Mucosa of rectum (tissue), 2 donors: ENCODE measurements at regions not wholly inside any gene's neighbourhood (a gene's known extent, or its start where the extent isn't known, plus 50 kb on each side); places are given as distances from the start of the nearest gene placed in this dataset.

Source experiments
- H3K27ac ChIP-seq, 2 donors: one replicate each; pipeline ENCODE4 v1.7.0; 2013; ENCODE audit warnings: inconsistent platforms in 2 of 2, low read depth in 2 of 2, low read length in 2 of 2
- H3K27me3 ChIP-seq, 2 donors: one replicate each; pipeline ENCODE4 v1.7.0; 2013; ENCODE audit warnings: low read length in 2 of 2; ENCODE audit not compliant: control insufficient read depth in 2 of 2, insufficient read depth in 2 of 2
- H3K36me3 ChIP-seq, 2 donors: one replicate each; pipeline ENCODE4 v1.7.0; 2013; ENCODE audit warnings: low read length in 2 of 2; ENCODE audit not compliant: control insufficient read depth in 2 of 2, insufficient read depth in 2 of 2
- H3K4me1 ChIP-seq, 2 donors: one replicate each; pipeline ENCODE4 v1.7.0; 2013; ENCODE audit warnings: low read length in 2 of 2, mild to moderate bottlenecking in 1 of 2; ENCODE audit not compliant: control insufficient read depth in 2 of 2, insufficient read depth in 2 of 2
- H3K4me3 ChIP-seq, 2 donors: one replicate each; pipeline ENCODE4 v1.7.0; 2013; ENCODE audit warnings: low read length in 2 of 2
- H3K9ac ChIP-seq, 2 donors: one replicate each; pipeline ENCODE4 v1.7.0; 2013; ENCODE audit warnings: low read length in 2 of 2, low read depth in 1 of 2, mild to moderate bottlenecking in 1 of 2
- H3K9me3 ChIP-seq, 2 donors: one replicate each; pipeline ENCODE4 v1.7.0; 2013; ENCODE audit warnings: low read length in 2 of 2; ENCODE audit not compliant: control insufficient read depth in 2 of 2
- donor health status: healthy.
- donor health status: Normal muscosa, but diverticular disease.

- Histone ChIP-seq H3K9ac (no peak overlapping the region), H3K9me3 (no peaks in the 10 kb centered on the region), H3K4me3 (no peak overlapping the region), H3K27me3 (no peaks in the 10 kb centered on the region), H3K36me3 (no peaks in the 10 kb centered on the region), H3K4me1 (no peaks in the 10 kb centered on the region), H3K27ac (no peak overlapping the region)
These were observed 70.0 kb upstream of the HMGA2 start for GRCh38 chr12:65754290-65754689.

GRCh38 chr12:65754744-65755595 lies 69.3 kb upstream of the HMGA2 start:
- H3K4me1 ChIP-seq: no peaks in the 10 kb centered on the region
- no peaks in the 10 kb centered on the region for H3K27me3 ChIP-seq
- H3K27ac ChIP-seq: no peak overlapping the region

GRCh38 chr12:65755596-65755978 lies 68.7 kb upstream of the HMGA2 start:
- no peak overlapping the region for H3K4me3 ChIP-seq
- H3K27me3 ChIP-seq: no peaks in the 10 kb centered on the region
- no peak overlapping the region for H3K27ac ChIP-seq
- no peak overlapping the region for H3K9ac ChIP-seq
- H3K9me3 ChIP-seq: no peaks in the 10 kb centered on the region
- no peaks in the 10 kb centered on the region for H3K36me3 ChIP-seq
- H3K4me1 ChIP-seq: no peaks in the 10 kb centered on the region

More at GRCh38 chr12:65754744-65755595, 69.3 kb upstream of the HMGA2 start:
- H3K4me3 ChIP-seq: no peak overlapping the region
- H3K9me3 ChIP-seq: no peaks in the 10 kb centered on the region
- H3K9ac ChIP-seq: no peak overlapping the region
- H3K36me3 ChIP-seq: no peaks in the 10 kb centered on the region

GRCh38 chr12:65756267-65756666 lies 68.0 kb upstream of the HMGA2 start:
- Histone ChIP-seq H3K4me3 (no peak overlapping the region), H3K27ac (no peak overlapping the region), H3K9ac (no peak overlapping the region), H3K4me1 (no peaks in the 10 kb centered on the region), H3K36me3 (no peaks in the 10 kb centered on the region), H3K9me3 (no peaks in the 10 kb centered on the region), H3K27me3 (no peaks in the 10 kb centered on the region)

GRCh38 chr12:65756956-65757511 lies 67.2 kb upstream of the HMGA2 start:
- no peak overlapping the region for H3K9ac ChIP-seq
- H3K27ac ChIP-seq: no peak overlapping the region
- no peaks in the 10 kb centered on the region for H3K9me3 ChIP-seq
- H3K4me1 ChIP-seq: no peaks in the 10 kb centered on the region
- no peak overlapping the region for H3K4me3 ChIP-seq
- H3K27me3 ChIP-seq: no peaks in the 10 kb centered on the region
- no peaks in the 10 kb centered on the region for H3K36me3 ChIP-seq

- no peaks in the 10 kb centered on the region for H3K9me3 ChIP-seq
- no peaks in the 10 kb centered on the region for H3K27me3 ChIP-seq
- no peak overlapping the region for H3K27ac ChIP-seq
- no peak overlapping the region for H3K4me3 ChIP-seq
- no peaks in the 10 kb centered on the region for H3K4me1 ChIP-seq
- no peak overlapping the region for H3K9ac ChIP-seq
- no peaks in the 10 kb centered on the region for H3K36me3 ChIP-seq
These were observed 65.9 kb upstream of the HMGA2 start for GRCh38 chr12:65758401-65758800.

- Histone ChIP-seq H3K36me3 (no peaks in the 10 kb centered on the region), H3K9me3 (no peaks in the 10 kb centered on the region), H3K4me1 (no peaks in the 10 kb centered on the region), H3K4me3 (no peak overlapping the region), H3K9ac (no peak overlapping the region), H3K27me3 (no peaks in the 10 kb centered on the region), H3K27ac (no peak overlapping the region)
These were observed 64.5 kb upstream of the HMGA2 start for GRCh38 chr12:65759735-65760134.

- H3K27me3 ChIP-seq: no peaks in the 10 kb centered on the region
- no peak overlapping the region for H3K27ac ChIP-seq
- H3K4me3 ChIP-seq: no peak overlapping the region
- no peaks in the 10 kb centered on the region for H3K4me1 ChIP-seq
- H3K36me3 ChIP-seq: no peaks in the 10 kb centered on the region
- no peaks in the 10 kb centered on the region for H3K9me3 ChIP-seq
- no peak overlapping the region for H3K9ac ChIP-seq
These were observed 63.0 kb upstream of the HMGA2 start for GRCh38 chr12:65761301-65761700.

- no peak overlapping the region for H3K27ac ChIP-seq
- no peak overlapping the region for H3K4me3 ChIP-seq
- no peaks in the 10 kb centered on the region for H3K9me3 ChIP-seq
- peaks cover 0 to 3% of the 10 kb centered on the region in 2 donors for H3K27me3 ChIP-seq
- no peak overlapping the region for H3K9ac ChIP-seq
- H3K4me1 ChIP-seq: no peaks in the 10 kb centered on the region
- H3K36me3 ChIP-seq: no peaks in the 10 kb centered on the region
These were observed 60.0 kb upstream of the HMGA2 start for GRCh38 chr12:65764325-65764724.

- Histone ChIP-seq H3K27me3 (peaks cover 0 to 3% of the 10 kb centered on the region in 2 donors), H3K36me3 (no peaks in the 10 kb centered on the region), H3K9me3 (no peaks in the 10 kb centered on the region), H3K9ac (no peak overlapping the region), H3K4me3 (no peak overlapping the region), H3K27ac (no peak overlapping the region), H3K4me1 (no peaks in the 10 kb centered on the region)
These were observed 58.9 kb upstream of the HMGA2 start for GRCh38 chr12:65765436-65765813.
